OCI-LY1 (cell line): ENCODE measurements at regions not wholly inside any gene's neighbourhood (a gene's known extent, or its start where the extent isn't known, plus 50 kb on each side); places are given as distances from the start of the nearest gene placed in this dataset.

ENCODE experiments used
- H2AFZ ChIP-seq: fragments of 200-600 bp; sonication (generic), shearing (Covaris generic); 2 replicates; pipeline ENCODE4 v1.6.0; 2014; ENCODE audit warnings: antibody characterized with exemption, mild to moderate bottlenecking, low read length
- H3F3A ChIP-seq: fragments of 200-600 bp; sonication (generic), shearing (Covaris generic); 2 replicates; pipeline ENCODE4 v1.6.0; 2014; ENCODE audit warnings: mild to moderate bottlenecking, antibody characterized with exemption, low read length, moderate library complexity; ENCODE audit not compliant: insufficient read depth
- H3K27ac ChIP-seq: fragments of 200-600 bp; sonication (generic); 2 replicates; pipeline ENCODE4 v1.5.1; 2014; ENCODE audit warnings: low read length, mixed run types, mild to moderate bottlenecking, low read depth; ENCODE audit not compliant: poor library complexity, severe bottlenecking
- H3K27me3 ChIP-seq: fragments of 200-600 bp; sonication (generic); 2 replicates; pipeline ENCODE4 v1.6.0; 2014; ENCODE audit warnings: antibody characterized with exemption, mild to moderate bottlenecking, low read length, moderate library complexity; ENCODE audit not compliant: insufficient read depth
- H3K36me3 ChIP-seq: fragments of 200-600 bp; sonication (generic); 2 replicates; pipeline ENCODE4 v1.6.1; 2014; ENCODE audit warnings: mild to moderate bottlenecking, antibody characterized with exemption, low read length, moderate library complexity, mixed read lengths; ENCODE audit not compliant: insufficient read depth
- H3K4me1 ChIP-seq: fragments of 200-600 bp; sonication (generic); 2 replicates; pipeline ENCODE4 v1.5.1; 2014; ENCODE audit warnings: mild to moderate bottlenecking, low read length, moderate library complexity; ENCODE audit not compliant: insufficient read depth, severe bottlenecking
- H3K4me2 ChIP-seq: fragments of 200-600 bp; sonication (generic), shearing (Covaris generic); 2 replicates; pipeline ENCODE4 v1.6.1; 2014; ENCODE audit warnings: low read length
- H3K4me3 ChIP-seq: fragments of 200-600 bp; sonication (generic); 2 replicates; pipeline ENCODE4 v1.5.1; 2014; ENCODE audit warnings: low read length, low read depth, mild to moderate bottlenecking, mixed read lengths; ENCODE audit not compliant: poor library complexity, severe bottlenecking
- H3K79me2 ChIP-seq: fragments of 200-600 bp; shearing (Covaris generic); 2 replicates; pipeline ENCODE4 v1.6.1; 2016; ENCODE audit warnings: mixed run types, low read length, mixed read lengths; ENCODE audit not compliant: insufficient read depth
- H3K9ac ChIP-seq: fragments of 200-600 bp; sonication (generic), shearing (Covaris generic); 2 replicates; pipeline ENCODE4 v1.6.1; 2014; ENCODE audit warnings: mild to moderate bottlenecking, low read length, mixed read lengths
- H3K9me2 ChIP-seq: fragments of 200-600 bp; sonication (generic), shearing (Covaris generic); 2 replicates; pipeline ENCODE4 v1.6.1; 2014; ENCODE audit warnings: low read depth, mild to moderate bottlenecking, low read length, mixed read lengths
- H3K9me3 ChIP-seq: fragments of 200-600 bp; shearing (Covaris generic); 2 replicates; pipeline ENCODE4 v1.6.1; 2014; ENCODE audit warnings: low read length, mixed read lengths
- H4K20me1 ChIP-seq: fragments of 200-600 bp; sonication (generic), shearing (Covaris generic); 2 replicates; pipeline ENCODE4 v1.6.0; 2016; ENCODE audit warnings: mild to moderate bottlenecking, low read length; ENCODE audit not compliant: insufficient read depth
- CTCF ChIP-seq: fragments of 200-600 bp; sonication (generic), shearing (Covaris generic); IDR thresholded peaks from 2 replicates; pipeline ENCODE4 v1.5.1; 2017; ENCODE audit warnings: mild to moderate bottlenecking, antibody characterized with exemption, low read length, moderate library complexity, mixed read lengths
- EZH2 ChIP-seq: fragments of 200-600 bp; sonication (generic), shearing (Covaris generic); IDR thresholded peaks from 2 replicates; pipeline ENCODE4 v1.8.0; 2017; ENCODE audit warnings: borderline replicate concordance, mixed run types, mild to moderate bottlenecking, antibody characterized with exemption, low read length, moderate library complexity, mixed read lengths

GRCh38 chr13:77388944-77389624, 62.2 kb upstream of the MYCBP2 start:
- no peak overlapping the region for H3K9ac ChIP-seq
- no peaks in the 10 kb centered on the region for H4K20me1 ChIP-seq
- no peak overlapping the region for H3K27ac ChIP-seq

GRCh38 chr13:77387607-77388200, 60.8 kb upstream of the MYCBP2 start:
- Histone ChIP-seq H3K4me1 (no peaks in the 10 kb centered on the region), H3K4me3 (no peak overlapping the region), H3F3A (no peaks in the 10 kb centered on the region), H3K9ac (no peak overlapping the region), H3K36me3 (no peaks in the 10 kb centered on the region), H4K20me1 (no peaks in the 10 kb centered on the region), H2AFZ (no peak overlapping the region), H3K4me2 (no peak overlapping the region), H3K9me2 (no peaks in the 10 kb centered on the region), H3K79me2 (no peaks in the 10 kb centered on the region), H3K27me3 (peaks cover 5% of the 10 kb centered on the region; the same call in 1 of the 2 replicates), H3K27ac (no peak overlapping the region), H3K9me3 (no peaks in the 10 kb centered on the region)
- no peak for TF ChIP-seq CTCF
- no peak for TF ChIP-seq EZH2

More at GRCh38 chr13:77388944-77389624, 62.2 kb upstream of the MYCBP2 start:
- Histone ChIP-seq H3K9me2 (no peaks in the 10 kb centered on the region), H3K79me2 (no peaks in the 10 kb centered on the region), H3K4me1 (no peaks in the 10 kb centered on the region), H3K4me2 (no peak overlapping the region), H3K4me3 (no peak overlapping the region), H3F3A (no peaks in the 10 kb centered on the region), H2AFZ (no peak overlapping the region), H3K9me3 (no peaks in the 10 kb centered on the region), H3K27me3 (peaks cover 5% of the 10 kb centered on the region; the same call in 1 of the 2 replicates), H3K36me3 (no peaks in the 10 kb centered on the region)
- TF ChIP-seq EZH2 (no peak), CTCF (no peak)

GRCh38 chr13:77386880-77387606, 60.1 kb upstream of the MYCBP2 start:
- H4K20me1 ChIP-seq = no peaks in the 10 kb centered on the region
- no peaks in the 10 kb centered on the region for H3K79me2 ChIP-seq
- H3K4me1 ChIP-seq = no peaks in the 10 kb centered on the region
- H3K9ac ChIP-seq = no peak overlapping the region
- H3K9me3 ChIP-seq = no peaks in the 10 kb centered on the region
- TF ChIP-seq EZH2 (no peak), CTCF (no peak)
- H3K4me2 ChIP-seq = no peak overlapping the region
- H3K4me3 ChIP-seq = no peak overlapping the region
- H3F3A ChIP-seq = no peaks in the 10 kb centered on the region
- no peak overlapping the region for H3K27ac ChIP-seq
- H3K36me3 ChIP-seq = no peaks in the 10 kb centered on the region
- no peak overlapping the region for H2AFZ ChIP-seq
- H3K9me2 ChIP-seq = no peaks in the 10 kb centered on the region
- H3K27me3 ChIP-seq = peaks cover 5% of the 10 kb centered on the region; the same call in 1 of the 2 replicates
